Lung (tissue), 11 donors: ENCODE measurements at regions not wholly inside any gene's neighbourhood (a gene's known extent, or its start where the extent isn't known, plus 50 kb on each side); places are given as distances from the start of the nearest gene placed in this dataset.
"Not testable (repeated sequence)": the region's sequence is repeated elsewhere in the genome, so short reads cannot be mapped to it uniquely, and the experiment has no call there.

ENCODE experiments used
- ATAC-seq: fragments of 200-7000 bp; cut with Tn5 transposase; one replicate; pipeline ENCODE4 v1.9.1; 2020; ENCODE audit warnings: moderate number of reproducible peaks; ENCODE audit not compliant: insufficient read depth, low FRiP score
- DNase-seq, 3 donors: peaks; one replicate each; pipeline ENCODE4 v3.0.0-alpha.2; 2013 to 2017
- H3K27ac ChIP-seq, 2 donors: one replicate each; pipeline ENCODE4 v1.5.1; 2013; ENCODE audit warnings: mild to moderate bottlenecking in 2 of 2, moderate library complexity in 2 of 2, control low read depth in 1 of 2, inconsistent platforms in 1 of 2, low read depth in 1 of 2, low read length in 1 of 2
- H3K27me3 ChIP-seq, 3 donors: one replicate each; pipeline ENCODE4 v1.5.1; 2013; ENCODE audit warnings: low read length in 2 of 3; ENCODE audit not compliant: control insufficient read depth in 3 of 3, insufficient read depth in 3 of 3
- H3K36me3 ChIP-seq, 4 donors: one replicate each; pipeline ENCODE4 v1.5.1; 2013; ENCODE audit warnings: low read length in 4 of 4, mild to moderate bottlenecking in 1 of 4, moderate library complexity in 1 of 4; ENCODE audit not compliant: control insufficient read depth in 4 of 4, insufficient read depth in 4 of 4
- H3K4me1 ChIP-seq, 5 donors: one replicate each; pipeline ENCODE4 v1.5.1; 2013; ENCODE audit warnings: low read length in 5 of 5, mild to moderate bottlenecking in 2 of 5, moderate library complexity in 1 of 5; ENCODE audit not compliant: control insufficient read depth in 5 of 5, insufficient read depth in 5 of 5
- H3K4me3 ChIP-seq: one replicate; pipeline ENCODE4 v1.5.1; 2013; ENCODE audit warnings: mild to moderate bottlenecking, control low read depth, moderate library complexity
- H3K9ac ChIP-seq, 2 donors: one replicate each; pipeline ENCODE4 v1.5.1; 2013; ENCODE audit warnings: low read length in 2 of 2, control low read depth in 1 of 2; ENCODE audit not compliant: insufficient read depth in 1 of 2
- H3K9me3 ChIP-seq, 4 donors: one replicate each; pipeline ENCODE4 v1.5.1; 2013; ENCODE audit warnings: low read length in 3 of 4, mild to moderate bottlenecking in 1 of 4, moderate library complexity in 1 of 4; ENCODE audit not compliant: control insufficient read depth in 4 of 4, insufficient read depth in 3 of 4
- WGBS, 2 donors: extraction: QIAGEN DNeasy Blood & Tissue Kit; methylation state at CpG; one replicate each; pipeline ENCODE4 v1.1.7; 2013; 5-methylcytosine and 5-hydroxymethylcytosine counted together
- TF ChIP-seq, protein P1 (sequence below): IDR thresholded peaks from 2 replicates; pipeline ENCODE4 v1.5.1; 2012; ENCODE audit warnings: mild to moderate bottlenecking; ENCODE audit errors: control extremely low read depth, extremely low read depth
- donor health status: control.
- donor health status: control.
- donor health status: Bipolar disorder and iron deficiency.
- donor health status: healthy.
- donor health status: DM: yes; HTN: yes; CAD: no.

DNA sequence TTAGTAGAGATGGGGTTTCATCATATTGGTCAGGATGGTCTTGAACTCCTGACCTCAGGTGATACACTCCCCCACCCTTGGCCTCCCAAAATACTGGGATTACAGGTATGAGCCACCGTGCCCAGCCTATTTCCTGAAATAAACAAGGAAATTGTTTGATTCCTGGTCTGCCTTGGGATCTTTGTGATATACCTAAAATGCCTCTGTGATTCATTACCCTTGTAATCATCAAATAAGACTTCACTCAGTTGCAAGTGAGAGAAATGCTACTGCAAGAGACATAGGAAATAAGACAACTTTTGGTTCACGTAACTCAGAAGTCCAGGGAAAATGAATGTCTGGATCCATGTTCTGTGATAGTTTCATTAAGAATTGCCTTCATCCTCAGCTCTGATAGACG is 173.2 kb upstream of the MARCKS start:
- TF ChIP-seq, protein P1, sequence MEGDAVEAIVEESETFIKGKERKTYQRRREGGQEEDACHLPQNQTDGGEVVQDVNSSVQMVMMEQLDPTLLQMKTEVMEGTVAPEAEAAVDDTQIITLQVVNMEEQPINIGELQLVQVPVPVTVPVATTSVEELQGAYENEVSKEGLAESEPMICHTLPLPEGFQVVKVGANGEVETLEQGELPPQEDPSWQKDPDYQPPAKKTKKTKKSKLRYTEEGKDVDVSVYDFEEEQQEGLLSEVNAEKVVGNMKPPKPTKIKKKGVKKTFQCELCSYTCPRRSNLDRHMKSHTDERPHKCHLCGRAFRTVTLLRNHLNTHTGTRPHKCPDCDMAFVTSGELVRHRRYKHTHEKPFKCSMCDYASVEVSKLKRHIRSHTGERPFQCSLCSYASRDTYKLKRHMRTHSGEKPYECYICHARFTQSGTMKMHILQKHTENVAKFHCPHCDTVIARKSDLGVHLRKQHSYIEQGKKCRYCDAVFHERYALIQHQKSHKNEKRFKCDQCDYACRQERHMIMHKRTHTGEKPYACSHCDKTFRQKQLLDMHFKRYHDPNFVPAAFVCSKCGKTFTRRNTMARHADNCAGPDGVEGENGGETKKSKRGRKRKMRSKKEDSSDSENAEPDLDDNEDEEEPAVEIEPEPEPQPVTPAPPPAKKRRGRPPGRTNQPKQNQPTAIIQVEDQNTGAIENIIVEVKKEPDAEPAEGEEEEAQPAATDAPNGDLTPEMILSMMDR = no peak
- H3K9me3 ChIP-seq = no peaks in the 10 kb centered on the region
- H3K9ac ChIP-seq = no peak overlapping the region
- no peak for ATAC-seq
- H3K4me1 ChIP-seq = no peaks in the 10 kb centered on the region
- H3K27ac ChIP-seq = no peak overlapping the region
- no peaks in the 10 kb centered on the region for H3K27me3 ChIP-seq
- H3K4me3 ChIP-seq = no peak overlapping the region
- no peaks in the 10 kb centered on the region for H3K36me3 ChIP-seq
- WGBS, 2 donors = 80 to 91% methylated on average over 3 of the region's 3 CpGs
- DNase-seq = no peak

DNA sequence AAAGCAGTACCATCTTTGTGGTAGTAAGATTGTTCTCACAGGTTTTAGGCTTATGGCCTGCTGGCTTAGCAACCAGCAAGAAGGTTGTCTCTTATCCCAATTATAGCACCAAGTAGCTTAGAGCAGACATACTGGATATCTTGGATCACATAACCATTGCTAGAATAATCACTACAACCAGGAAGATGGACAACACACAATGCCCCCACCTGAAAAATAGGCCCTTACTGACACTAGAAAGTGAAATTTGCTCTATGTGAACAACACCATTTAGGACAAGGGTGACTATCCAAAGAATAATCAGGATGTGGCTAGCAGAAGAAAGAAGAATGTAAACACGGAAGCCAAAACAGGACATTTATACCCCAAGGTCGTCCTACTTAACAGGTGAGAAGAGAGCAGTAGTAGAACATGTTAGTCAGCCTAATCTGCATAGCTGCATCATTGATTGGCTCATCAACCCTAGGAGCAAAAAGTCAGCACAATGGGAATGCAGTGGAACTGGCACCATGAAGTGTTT is 172.7 kb upstream of the MARCKS start:
- H3K36me3 ChIP-seq = no peaks in the 10 kb centered on the region
- no peaks in the 10 kb centered on the region for H3K27me3 ChIP-seq
- 51 to 64% methylated on average over 2 of the region's 2 CpGs for WGBS, 2 donors
- ATAC-seq (no peak), DNase-seq (no peak)
- no peaks in the 10 kb centered on the region for H3K9me3 ChIP-seq
- H3K4me1 ChIP-seq = no peaks in the 10 kb centered on the region
- no peak overlapping the region for H3K9ac ChIP-seq
- TF ChIP-seq, protein P1 = no peak
- H3K4me3 ChIP-seq = no peak overlapping the region
- no peak overlapping the region for H3K27ac ChIP-seq

DNA sequence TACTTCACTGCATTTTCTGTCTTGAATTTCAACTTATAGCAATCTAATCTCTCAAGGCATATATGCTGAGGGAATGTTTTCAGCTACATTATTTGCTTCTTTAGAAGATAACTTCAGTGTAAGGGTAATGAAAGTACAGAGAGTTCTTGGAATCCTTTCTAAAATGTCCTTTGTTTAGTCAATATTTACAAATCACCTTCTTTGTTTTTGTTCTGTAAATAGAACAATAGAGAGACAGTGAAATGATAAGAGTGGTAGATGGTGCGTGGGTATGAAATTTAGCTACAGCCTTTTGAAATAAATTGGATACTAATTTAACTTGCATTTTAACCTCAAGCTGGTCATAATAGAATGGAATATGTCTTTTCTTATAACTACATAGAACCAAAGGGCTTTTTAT is 171.1 kb upstream of the MARCKS start:
- no peak for ATAC-seq
- 66 to 82% methylated on average over 1 of the region's 1 CpG for WGBS, 2 donors

DNA sequence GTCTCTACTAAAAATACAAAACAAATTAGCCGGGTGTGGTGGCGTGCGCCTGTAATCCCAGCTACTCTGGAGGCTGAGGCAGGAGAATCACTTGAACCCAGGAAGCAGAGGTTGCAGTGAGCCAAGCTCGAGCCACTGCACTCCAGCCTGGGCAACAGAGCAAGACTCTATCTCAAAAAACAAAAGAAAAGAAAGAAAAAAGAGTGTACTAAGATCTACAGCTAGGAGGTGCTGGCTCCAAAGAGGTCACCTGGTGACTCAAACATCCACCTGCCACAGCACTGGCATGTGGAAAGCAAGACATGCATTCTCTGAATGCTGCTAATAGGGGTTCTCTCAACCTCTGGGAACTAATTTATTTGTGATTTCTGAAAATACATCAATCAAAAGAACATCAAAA is 167.5 kb upstream of the MARCKS start:
- not testable (repeated sequence) for H3K9me3 ChIP-seq, H3K36me3 ChIP-seq, H3K27ac ChIP-seq, ATAC-seq, H3K9ac ChIP-seq, DNase-seq, H3K27me3 ChIP-seq, H3K4me3 ChIP-seq, H3K4me1 ChIP-seq
- WGBS, 2 donors = 94 to 96% methylated on average over 4 of the region's 4 CpGs

More for the DNA sequence above, 171.1 kb upstream of the MARCKS start:
- no peak for DNase-seq
- TF ChIP-seq, protein P1 = no peak
- H3K36me3 ChIP-seq = no peaks in the 10 kb centered on the region
- no peak overlapping the region for H3K4me3 ChIP-seq
- H3K9ac ChIP-seq = no peak overlapping the region
- H3K27me3 ChIP-seq = no peaks in the 10 kb centered on the region
- no peaks in the 10 kb centered on the region for H3K9me3 ChIP-seq
- H3K4me1 ChIP-seq = no peaks in the 10 kb centered on the region
- no peak overlapping the region for H3K27ac ChIP-seq
